Glomerular visceral epithelial cell (primary cell): ENCODE measurements at regions not wholly inside any gene's neighbourhood (a gene's known extent, or its start where the extent isn't known, plus 50 kb on each side); places are given as distances from the start of the nearest gene placed in this dataset.

ENCODE experiments used
- DNase-seq: peaks from one replicate; pipeline ENCODE4 v3.0.0-alpha.2; 2016; ENCODE audit errors: extremely low spot score

DNA sequence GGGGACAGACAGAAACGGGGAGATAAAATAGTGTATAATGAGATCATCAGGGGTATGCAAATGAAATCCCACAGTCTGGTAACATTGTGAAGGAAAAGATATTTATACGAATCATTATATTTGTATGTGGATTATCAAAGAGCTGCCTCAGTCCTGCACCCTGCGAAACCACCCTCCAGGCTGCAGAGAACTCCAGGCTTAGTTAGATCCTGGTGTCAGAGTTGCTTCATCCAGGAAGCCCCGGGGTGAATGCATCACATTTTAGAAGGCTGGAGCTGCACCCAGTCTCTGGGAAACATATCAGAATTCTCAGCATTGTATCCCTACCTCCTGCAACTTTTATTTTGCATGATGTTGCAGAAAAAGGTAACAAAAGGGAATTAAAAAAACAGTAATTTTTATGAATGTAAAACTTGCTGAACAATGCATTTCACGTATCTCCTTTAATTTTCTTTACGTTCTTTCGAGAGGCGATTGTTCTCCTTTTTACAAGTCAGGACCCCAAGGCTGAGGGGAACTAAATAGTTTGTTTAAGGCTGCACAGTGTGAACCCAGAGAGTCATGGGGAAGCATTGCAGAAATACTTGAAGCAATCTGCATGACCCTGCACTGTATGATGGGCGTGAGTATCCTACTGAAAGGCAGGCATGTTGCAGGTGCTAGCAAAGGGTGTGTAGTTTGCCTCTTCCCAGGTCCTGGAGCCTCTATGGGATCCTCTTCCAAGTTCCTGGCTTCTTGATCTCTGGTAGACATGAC, 299.5 kb upstream of the CLNK start:
- DNase-seq, result no peak

DNA sequence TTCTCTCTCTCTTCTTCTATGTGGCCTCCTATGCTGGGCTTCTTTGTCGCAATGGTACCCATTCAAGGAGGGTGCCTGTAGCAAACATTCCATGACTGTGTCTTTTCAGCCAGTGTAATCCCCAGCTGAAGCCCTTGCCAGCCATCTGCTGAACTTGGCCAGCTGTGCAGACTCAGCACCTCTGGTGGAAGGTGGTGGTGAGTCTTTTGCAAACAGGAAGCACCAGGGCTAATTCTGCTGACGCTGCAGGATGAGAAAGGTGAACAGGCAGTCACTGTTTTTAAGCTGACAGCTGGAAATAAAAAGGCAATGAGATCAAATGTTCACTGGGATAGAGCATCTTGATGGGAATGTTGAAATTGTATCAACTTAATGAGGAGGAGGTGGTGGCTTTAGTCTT, 298.7 kb upstream of the CLNK start:
- no peak for DNase-seq

DNA sequence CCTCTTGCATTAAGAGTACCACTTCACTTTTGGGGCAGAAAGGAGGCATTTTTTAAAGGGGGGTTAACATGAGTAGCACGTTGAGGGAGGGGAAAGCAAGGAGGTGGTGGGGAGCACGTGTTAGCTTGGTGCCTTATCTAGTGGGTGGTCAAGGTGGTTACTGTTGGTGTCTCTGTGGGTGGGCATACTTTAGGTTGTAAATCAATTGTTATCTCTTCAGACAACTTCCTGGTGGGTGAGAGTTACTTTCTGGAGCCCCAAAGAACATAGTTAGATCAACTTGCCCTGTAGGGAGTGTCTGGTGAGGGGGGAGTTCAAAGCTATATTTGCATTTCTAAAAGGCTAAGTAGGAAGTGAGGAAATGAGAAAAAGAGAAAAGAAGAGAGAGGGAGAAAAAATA, 297.7 kb upstream of the CLNK start:
- DNase-seq, result no peak

DNA sequence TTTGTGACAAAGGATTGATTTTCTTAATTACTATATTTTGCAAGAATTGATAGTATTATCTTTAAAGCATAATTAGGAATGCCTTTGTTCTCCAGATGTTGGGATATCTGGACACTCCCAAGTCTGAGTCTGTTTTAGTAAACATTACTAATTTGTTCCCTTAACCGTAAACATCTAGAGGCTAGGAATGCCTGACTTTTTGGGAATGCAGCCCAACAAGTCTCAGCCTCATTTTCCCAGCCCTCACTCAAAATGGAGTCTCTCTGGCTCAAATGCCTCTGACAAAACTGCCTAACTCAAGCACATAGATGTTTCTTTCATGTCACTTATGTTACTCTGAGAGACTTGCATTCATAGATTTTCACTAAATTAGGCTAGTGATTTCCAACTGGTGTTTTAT, 297.0 kb upstream of the CLNK start:
- no peak for DNase-seq

DNA sequence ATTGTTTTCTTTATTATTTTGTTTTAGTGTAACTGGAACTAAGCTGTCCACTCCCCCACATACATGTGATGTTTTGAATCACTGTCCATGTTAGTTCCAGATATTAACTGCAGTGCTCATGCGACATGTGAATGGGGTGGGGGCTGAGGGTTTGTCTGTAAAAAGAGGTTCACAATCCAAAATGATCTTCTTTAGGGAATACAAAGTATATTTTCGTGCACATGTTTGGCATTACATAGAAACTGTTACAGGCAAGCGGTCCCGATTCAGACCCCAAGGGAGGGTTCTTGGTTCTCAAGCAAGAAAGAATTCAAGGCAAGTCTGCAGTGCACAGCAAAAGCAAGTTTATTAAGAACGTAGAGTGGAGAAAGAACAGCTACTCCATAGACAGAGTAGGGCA, 296.5 kb upstream of the CLNK start:
- DNase-seq, result no peak

DNA sequence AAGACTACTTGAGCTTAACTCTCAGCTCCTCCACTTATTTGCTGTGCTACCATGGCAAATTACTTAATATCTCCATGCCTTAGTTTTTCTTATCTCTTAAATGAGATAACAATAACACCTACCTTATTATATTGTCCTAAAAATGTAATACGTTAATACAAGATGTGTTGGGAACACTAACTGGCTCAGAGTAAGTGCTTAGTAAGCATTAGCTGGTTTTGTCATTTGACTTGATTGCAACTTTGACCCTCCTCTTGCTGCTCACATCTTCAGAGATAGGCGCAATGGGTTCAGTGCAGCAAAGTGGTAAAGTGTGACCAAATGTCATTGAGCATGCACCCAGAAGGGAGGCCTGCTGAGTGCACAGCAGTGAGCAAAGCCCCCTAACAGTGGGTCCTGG, 294.5 kb upstream of the CLNK start:
- no peak for DNase-seq

DNA sequence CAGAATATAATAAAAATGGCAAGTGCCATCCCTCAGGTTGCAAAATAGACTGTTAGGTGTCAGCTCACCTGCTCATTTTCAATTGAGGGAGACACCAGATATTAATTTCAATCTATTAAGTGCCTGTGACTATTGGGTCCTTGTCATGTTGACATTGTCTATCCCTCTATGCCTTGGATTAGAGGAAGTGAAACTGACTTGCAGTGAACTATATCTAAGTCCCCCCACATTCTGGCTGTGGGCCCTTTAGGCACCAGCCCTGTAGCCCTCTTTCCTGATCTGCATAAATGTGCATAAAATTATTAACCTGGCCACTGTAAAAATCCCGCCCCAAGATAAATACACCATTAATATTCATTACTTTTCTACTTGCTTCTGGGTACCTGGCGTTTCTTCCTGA, 293.0 kb upstream of the CLNK start:
- DNase-seq, result no peak

DNA sequence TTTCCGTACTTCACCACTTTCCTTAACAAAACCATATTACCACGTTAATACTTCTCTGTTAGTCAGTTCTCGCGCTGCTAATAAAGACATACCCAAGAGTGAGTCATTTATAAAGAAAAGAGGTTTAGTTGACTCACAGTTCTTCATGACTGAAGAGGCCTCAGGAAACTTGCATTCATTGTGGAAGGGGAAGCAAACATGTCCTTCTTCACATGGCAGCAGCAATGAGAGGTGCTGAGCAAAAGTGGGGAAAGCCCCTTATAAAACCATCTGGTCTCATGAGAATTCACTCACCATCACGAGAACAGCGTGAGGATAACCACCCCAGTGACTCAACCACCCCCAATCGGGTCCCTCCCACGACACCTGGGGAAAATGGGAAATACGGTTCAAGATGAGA, 289.8 kb upstream of the CLNK start:
- DNase-seq, result no peak

DNA sequence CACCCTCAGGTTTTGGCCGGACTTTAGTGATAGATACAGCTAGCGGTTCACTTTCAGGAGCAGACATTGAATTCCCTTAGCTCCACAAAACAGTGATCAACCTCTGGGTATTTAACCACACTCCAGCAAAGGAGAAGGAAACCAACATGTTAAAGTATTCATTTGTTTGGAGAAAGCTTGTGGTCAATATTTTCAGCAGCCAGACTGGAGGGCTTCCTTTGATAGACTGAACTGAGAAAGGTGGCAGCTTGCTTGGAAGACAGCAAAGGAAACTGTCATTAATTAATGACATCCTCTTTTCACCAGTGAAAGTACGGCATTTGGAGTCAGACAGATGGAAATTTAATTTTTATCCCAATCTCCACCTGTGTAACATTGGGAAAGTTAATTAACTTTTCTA, 289.1 kb upstream of the CLNK start:
- no peak for DNase-seq

DNA sequence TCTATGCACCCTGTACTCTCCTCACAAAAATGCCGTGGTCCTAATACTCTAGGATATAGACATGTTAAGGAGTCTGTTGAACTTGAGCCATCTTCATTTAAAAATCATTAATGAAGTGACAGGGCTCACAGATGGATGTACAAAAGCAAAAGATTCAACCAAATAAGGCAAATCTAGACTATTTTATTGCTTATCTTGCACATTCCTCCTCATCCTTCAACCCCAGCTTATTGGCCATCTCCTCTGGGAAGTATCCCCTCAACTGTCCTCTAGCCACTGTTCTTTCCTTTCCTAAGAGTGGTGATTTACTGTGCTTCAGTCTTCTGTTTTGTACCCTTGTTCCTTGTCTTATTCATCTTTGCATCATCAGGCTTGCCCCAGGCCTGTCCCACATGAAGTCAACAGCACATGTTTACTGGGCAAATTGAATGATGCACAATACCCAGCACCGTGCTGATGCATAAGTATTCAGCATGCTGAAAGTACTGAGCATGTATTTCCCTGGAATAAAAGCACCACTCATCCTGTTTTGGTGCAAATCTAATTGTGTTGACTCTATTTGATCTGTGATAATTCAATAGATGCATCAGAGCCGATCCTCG, 287.3 kb upstream of the CLNK start:
- DNase-seq, result no peak

DNA sequence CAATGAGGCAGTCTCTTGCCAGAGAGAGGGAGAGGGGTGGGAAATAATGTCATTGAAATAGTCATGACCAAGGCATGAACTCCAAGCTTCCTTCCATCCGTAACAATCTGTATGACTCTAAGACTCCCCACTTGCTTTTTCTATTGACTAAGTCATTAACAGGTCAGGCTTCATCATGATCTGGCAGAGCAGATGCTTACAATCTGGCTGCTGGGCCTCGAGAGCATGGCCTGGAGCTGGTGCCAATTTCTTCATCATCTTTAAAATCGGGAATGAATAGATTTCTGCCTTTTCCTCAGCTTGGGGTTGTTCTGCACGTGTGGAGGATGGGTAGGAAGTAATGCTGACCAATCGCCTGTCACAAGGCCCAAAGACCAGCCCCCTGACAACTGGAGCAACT, 280.6 kb upstream of the CLNK start:
- no peak for DNase-seq

DNA sequence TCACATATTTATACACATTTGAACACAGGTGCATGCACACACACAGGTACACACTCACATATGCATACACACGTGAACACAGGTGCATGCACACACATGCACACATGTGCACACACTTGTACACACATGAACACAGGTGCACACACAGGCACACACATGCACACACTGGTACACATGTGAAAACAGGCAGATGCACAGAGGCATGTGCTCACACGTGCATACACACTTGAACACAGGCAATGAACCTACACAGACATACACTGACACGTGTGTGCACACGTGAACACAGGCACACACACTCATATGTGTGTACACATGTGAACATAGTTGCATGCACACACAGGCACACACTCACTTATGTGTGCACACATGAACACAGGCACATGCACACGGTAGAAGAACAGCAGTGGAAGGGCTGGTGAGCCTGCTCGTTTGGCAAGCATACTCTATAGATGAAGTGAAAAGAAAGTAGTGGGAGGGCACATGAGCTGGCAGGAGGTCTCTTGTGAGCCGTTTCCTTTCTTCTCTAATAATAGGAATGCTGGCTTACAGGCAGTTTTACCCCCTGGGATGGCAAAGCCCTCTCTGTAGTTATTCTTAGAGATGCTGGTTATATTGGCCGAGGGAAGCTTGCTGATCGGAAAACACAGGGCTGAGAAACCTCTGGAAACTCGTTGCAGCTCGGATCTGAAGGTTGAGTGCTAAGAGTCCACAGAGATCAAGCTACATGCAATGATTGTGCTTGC, 279.6 kb upstream of the CLNK start:
- no peak for DNase-seq

DNA sequence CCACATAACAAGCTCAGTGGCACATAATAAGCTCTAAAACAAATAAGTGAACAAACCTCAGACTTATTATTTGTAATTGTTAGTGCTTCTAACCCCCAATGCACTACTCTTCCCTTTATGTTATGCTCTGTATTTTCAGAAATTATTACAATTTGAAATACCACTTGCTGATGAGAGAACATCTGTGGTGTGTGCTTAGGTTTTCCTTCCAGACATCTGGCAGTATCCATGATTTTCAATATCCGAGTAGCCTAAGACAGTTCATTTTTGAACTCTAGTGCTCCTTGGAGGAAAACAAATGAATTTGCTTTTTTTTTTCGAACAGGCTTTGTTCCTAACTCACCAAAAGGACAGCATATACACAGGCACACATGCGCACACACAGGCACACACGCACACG, 278.7 kb upstream of the CLNK start:
- no peak for DNase-seq

DNA sequence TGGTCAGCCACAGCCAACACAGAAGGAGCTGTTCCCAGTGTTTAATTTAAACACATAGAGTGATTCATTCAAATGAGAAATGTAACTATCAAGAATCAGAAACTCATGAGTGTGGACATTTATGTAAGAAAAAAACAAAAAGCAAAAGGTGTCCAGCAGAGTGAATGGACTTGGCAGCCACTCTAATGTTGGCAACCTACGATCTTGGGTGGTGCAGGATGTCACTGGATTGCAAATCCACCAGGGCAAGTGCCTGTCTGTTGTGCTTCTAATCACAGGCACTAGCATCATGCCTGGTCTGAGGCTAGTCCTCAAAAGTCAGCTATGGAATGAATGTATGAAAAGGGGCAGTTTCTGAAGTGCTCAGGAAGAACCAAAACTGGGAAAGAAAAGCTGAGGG, 277.7 kb upstream of the CLNK start:
- no peak for DNase-seq

DNA sequence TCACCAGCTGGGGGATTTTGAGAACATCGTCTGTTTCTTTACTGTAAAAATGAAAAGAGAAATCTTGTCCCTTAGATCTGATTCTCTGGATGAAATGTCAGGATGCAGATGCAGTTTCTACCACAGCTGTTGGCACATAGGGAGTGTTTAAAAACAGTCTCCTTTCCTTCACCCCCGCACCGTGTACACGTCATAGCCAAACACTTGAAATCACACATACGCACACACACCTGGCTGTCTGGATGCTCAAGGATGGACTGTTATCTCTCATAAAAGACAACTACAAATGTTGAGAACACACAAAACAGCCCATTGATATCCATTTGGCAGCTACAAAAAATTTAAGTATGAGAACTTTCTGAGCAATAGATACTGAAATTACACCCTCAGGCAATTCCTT, 275.8 kb upstream of the CLNK start:
- no peak for DNase-seq

DNA sequence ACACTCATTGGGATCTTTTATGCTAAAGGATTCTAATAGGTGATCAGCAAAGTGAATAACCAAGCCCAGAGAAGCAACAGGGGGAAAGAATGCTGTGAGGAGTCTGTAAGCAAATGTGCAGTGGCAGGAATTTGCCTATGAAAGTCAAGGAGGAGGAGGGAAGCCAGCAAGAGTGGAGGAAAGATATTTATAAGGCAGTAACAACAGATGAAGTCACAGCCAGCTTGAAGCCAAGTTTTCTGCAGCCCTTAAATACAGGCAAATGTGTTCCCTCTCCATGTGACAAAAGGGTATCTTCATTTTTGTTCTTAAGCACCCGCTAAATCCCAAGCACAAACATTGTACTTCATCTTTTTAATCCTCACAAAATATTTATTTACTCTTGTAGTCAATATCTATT, 275.0 kb upstream of the CLNK start:
- no peak for DNase-seq

DNA sequence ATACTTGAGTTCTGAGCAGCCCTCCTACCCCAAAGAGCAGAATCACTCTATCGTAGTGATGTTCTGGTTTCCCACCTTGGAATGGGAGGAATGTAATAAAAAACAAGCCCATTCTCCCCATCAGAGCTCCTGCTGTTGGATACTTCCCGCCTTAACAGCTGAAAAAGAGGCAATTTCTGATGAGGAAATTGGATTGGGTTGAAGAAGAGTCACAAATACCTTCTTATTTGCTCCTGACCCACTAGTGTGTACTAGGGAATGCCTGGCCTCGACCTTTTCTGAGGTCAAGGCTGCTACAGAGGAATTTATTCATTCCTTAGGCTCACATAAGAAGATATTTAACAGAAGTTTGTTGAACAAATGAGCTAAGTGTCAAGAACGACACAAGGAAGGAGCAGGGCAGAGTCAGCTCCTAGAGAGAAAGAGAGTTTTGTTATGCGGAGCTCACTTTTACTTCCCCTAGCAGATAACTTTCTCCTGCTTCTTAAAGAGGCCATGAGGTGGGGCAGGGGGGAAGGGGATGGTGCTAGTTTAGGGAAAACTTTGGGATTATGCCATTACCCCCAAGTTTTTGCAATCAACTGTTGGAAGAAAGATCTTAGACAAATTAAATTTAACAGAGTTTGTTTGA, 273.8 kb upstream of the CLNK start:
- no peak for DNase-seq

DNA sequence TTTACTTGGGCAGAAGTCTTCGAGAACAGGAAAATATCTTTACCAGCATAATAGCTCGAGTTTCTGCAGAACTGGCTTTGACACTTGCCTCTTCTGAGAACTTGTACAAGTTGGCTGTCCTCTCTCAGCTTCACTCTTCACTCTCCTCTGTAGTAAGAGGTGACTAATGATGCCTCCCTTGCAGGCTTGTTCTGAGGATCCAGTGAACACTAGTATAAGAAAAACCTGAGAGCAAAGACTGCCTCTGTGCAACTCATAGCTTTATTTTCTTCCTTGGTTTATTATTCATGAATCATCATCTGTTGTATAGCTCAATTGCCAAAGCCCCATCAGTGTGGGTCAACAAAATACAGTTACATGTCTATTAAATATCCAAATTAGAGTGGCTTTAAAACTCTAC, 266.7 kb upstream of the CLNK start:
- no peak for DNase-seq

DNA sequence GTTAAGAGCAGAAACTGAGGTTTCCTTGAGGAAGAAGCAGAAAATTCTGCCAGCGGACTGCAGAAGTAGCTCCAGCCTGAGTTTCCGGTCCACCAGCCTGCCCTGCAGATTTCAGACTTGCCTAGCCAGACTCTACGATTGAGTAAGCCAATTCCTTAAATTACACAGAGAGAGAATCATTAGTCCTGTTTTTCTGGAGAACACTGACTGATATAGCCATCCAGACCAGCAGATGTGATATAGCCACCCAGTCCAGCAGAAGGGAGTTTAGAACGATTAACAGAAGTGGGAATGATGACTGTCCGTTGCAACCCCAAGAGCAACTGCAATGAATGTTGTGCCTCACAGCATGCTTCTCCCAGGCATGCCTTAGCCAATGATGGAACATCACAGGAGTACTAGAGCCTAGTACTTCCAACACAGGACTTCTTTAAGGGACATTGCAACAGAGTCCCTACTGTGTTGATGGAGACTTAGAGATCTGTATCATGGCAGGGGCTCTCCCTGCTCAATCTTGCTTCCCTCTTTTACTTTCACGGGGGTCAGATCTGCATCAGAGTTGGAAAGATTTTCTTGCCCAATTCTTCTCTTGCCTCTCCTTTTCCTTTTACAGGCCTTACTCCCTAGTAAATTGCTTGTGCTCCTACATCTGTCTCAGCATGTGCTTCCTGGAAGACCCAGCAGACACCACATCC, 264.6 kb upstream of the CLNK start:
- no peak for DNase-seq

DNA sequence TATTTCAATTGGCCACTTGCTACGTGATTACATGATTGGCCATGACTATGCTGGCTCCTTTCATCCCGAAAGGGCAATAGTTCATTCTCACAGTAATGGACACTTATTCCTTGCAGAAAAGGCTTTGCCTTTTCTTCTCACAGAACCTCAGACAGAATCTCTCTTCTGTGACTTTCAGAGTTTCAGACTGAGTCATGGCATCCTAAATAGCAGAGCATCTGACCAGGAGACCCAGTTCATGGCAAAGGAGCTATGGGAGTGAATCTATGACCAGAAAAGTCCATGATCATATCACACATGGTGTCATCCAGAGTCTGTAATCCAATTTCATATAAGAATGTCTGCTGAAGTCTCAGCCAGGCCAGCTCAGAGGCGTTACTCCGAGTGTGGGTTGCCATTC, 263.3 kb upstream of the CLNK start:
- DNase-seq, result no peak

DNA sequence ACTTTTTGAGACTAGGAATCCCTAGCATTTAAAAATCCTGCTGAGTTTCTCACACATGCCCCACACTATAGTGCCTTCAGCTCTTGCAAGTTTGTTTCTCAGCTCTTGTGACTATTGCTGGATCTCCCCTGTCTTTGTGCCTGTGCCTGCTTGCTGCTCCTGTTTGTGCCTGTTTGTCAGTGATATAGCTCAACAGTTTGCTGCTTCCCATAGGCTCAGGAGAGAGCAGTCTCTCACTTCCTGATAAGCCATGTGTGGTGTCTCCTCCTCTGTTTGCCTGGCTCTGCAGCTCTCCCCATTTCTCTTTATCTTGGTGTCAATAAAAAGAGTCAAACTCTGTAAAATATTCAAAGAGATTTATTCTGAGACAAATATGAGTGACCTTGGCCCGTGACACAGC, 259.8 kb upstream of the CLNK start:
- DNase-seq, result no peak

DNA sequence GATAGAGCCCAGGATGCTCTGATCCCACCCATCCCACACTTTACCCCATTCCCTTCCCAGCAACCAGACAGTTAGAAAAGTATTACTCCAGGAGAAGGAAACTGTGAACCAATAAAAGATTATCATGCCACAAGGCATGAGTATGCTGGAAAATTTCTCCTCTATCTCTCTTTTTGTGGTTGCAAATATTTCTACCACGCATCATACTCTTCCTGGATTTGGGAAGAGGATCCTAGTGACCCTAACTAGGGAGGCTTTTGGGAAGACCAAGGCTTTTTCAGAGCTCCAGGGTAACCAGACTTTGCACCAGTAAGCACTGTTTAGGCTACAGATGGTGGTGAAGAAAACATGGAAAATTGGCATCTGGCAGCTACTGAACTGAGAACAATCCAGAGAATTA, 257.6 kb upstream of the CLNK start:
- no peak for DNase-seq
